HCT116 (cell line): ENCODE measurements at regions not wholly inside any gene's neighbourhood (a gene's known extent, or its start where the extent isn't known, plus 50 kb on each side); places are given as distances from the start of the nearest gene placed in this dataset.

ENCODE experiments used
- ATAC-seq: fragments of 200-7000 bp; cut with Tn5 transposase; 2 replicates; pipeline ENCODE4 v1.9.1; 2020; ENCODE audit warnings: mild to moderate bottlenecking, moderate library complexity
- BruUV-seq: library from RNA; stranded (reverse); fragments of 400-500 nt; replicated peaks from 2 replicates; lab custom pipeline; 2021; lab: Mats Ljungman, UMichigan
- CTCF ChIA-PET: fragments of 300-600 bp; sonication (Branson Sonifier 250); formaldehyde crosslinking; loops from one replicate; lab custom pipeline; 2021; ENCODE audit warnings: antibody characterized with exemption; lab: Charles Lee
- POLR2A ChIA-PET: fragments of 300-600, 350-600 bp; sonication (Branson Sonifier 250); formaldehyde crosslinking; loops from one replicate; lab custom pipeline; 2021; ENCODE audit warnings: antibody characterized with exemption; lab: Charles Lee
- RAD21 ChIA-PET, 2 experiments: fragments of 300-600 bp; sonication (Branson Sonifier 250); formaldehyde crosslinking; loops; one replicate each; lab custom pipeline; 2023; ENCODE audit warnings: low total read pairs in 2 of 2; ENCODE audit not compliant: uncharacterized antibody in 2 of 2, unreplicated experiment in 2 of 2, low non-redundant PET in 1 of 2; lab: Charles Lee
- DNase-seq: peaks from one replicate; pipeline ENCODE4 v3.0.0-alpha.2; 2010; ENCODE audit warnings: low read depth, low spot score
- H2AFZ ChIP-seq: fragments of 200-600 bp; shearing (Covaris generic), sonication (generic); 2 replicates; pipeline ENCODE4 v1.6.1; 2017; ENCODE audit warnings: low read depth, mixed run types, mixed read lengths, antibody characterized with exemption, low read length; ENCODE audit not compliant: poor library complexity, severe bottlenecking
- H3K27ac ChIP-seq: 2 replicates; pipeline ENCODE4 v1.5.1; 2012; ENCODE audit warnings: low read depth, low read length
- H3K27me3 ChIP-seq: fragments of 200-600 bp; sonication (generic); 2 replicates; pipeline ENCODE4 v1.6.1; 2016; ENCODE audit warnings: mixed run types, low read length, mixed read lengths; ENCODE audit not compliant: insufficient read depth
- H3K36me3 ChIP-seq, 2 experiments: fragments of 200-500 bp in 1 of 2; fragments of 200-600 bp in 1 of 2; sonication (Bioruptor generic) in 1 of 2; sonication (generic) in 1 of 2; 2 replicates each; pipeline versions ENCODE4 v1.5.1 to v1.6.1; 2014 to 2016; ENCODE audit warnings: low read length in 2 of 2, inconsistent platforms in 1 of 2, mixed read lengths in 1 of 2, mixed run types in 1 of 2; ENCODE audit not compliant: insufficient read depth in 2 of 2, control insufficient read depth in 1 of 2
- H3K4me1 ChIP-seq, 2 experiments: fragments of 200-600 bp in 1 of 2; sonication (generic) in 1 of 2; 2 replicates each; pipeline versions ENCODE4 v1.5.1 to v1.6.1; 2012 to 2017; ENCODE audit warnings: low read length in 2 of 2, inconsistent platforms in 1 of 2, mild to moderate bottlenecking in 1 of 2, mixed read lengths in 1 of 2, mixed run types in 1 of 2, moderate library complexity in 1 of 2; ENCODE audit not compliant: insufficient read depth in 2 of 2, control insufficient read depth in 1 of 2
- H3K4me2 ChIP-seq: fragments of 200-600 bp; sonication (generic); 2 replicates; pipeline ENCODE4 v1.6.1; 2017; ENCODE audit warnings: mixed run types, low read length, mixed read lengths
- H3K4me3 ChIP-seq, 2 experiments: fragments of 200-600 bp in 1 of 2; sonication (generic) in 1 of 2; replicated peaks in 1 of 2; 2 replicates each; pipeline ENCODE4 v1.5.1; 2011 to 2016; ENCODE audit warnings: low read length in 2 of 2, control low read depth in 1 of 2, low read depth in 1 of 2, mild to moderate bottlenecking in 1 of 2, mixed read lengths in 1 of 2, mixed run types in 1 of 2
- H3K79me2 ChIP-seq: fragments of 200-600 bp; sonication (generic); 2 replicates; pipeline ENCODE4 v1.6.1; 2017; ENCODE audit warnings: mild to moderate bottlenecking, mixed run types, low read length, moderate library complexity, mixed read lengths; ENCODE audit not compliant: insufficient read depth
- H3K9ac ChIP-seq: fragments of 200-600 bp; sonication (generic); 2 replicates; pipeline ENCODE4 v1.6.1; 2016; ENCODE audit warnings: low read length, mixed read lengths
- H3K9me2 ChIP-seq: fragments of 200-600 bp; sonication (generic), shearing (Covaris generic); 2 replicates; pipeline ENCODE4 v1.6.1; 2017; ENCODE audit warnings: mixed run types, mild to moderate bottlenecking, moderate library complexity; ENCODE audit not compliant: insufficient read depth
- H3K9me3 ChIP-seq, 2 experiments: fragments of 200-500 bp in 1 of 2; fragments of 200-600 bp in 1 of 2; sonication (Bioruptor generic) in 1 of 2; sonication (generic) in 1 of 2; 2 replicates each; pipeline ENCODE4 v1.6.1; 2014 to 2017; ENCODE audit warnings: low read length in 2 of 2, mixed read lengths in 2 of 2, inconsistent platforms in 1 of 2, low read depth in 1 of 2, mild to moderate bottlenecking in 1 of 2, mixed run types in 1 of 2, moderate library complexity in 1 of 2; ENCODE audit not compliant: control insufficient read depth in 1 of 2, insufficient read depth in 1 of 2
- H4K20me1 ChIP-seq: fragments of 200-600 bp; sonication (generic), shearing (Covaris generic); 2 replicates; pipeline ENCODE4 v1.6.1; 2017; ENCODE audit warnings: mixed run types, mild to moderate bottlenecking, moderate library complexity; ENCODE audit not compliant: insufficient read depth
- ATF3 ChIP-seq: IDR thresholded peaks from 2 replicates; pipeline ENCODE4 v1.6.1; 2012
- CBX3 ChIP-seq: IDR thresholded peaks from 2 replicates; pipeline ENCODE4 v1.6.1; 2012; ENCODE audit warnings: low read depth
- CEBPB ChIP-seq: IDR thresholded peaks from 2 replicates; pipeline ENCODE4 v1.6.1; 2012; ENCODE audit warnings: low read depth
- CTCF ChIP-seq, 3 experiments: fragments of 200-600 bp in 1 of 3; sonication (generic) in 1 of 3; IDR thresholded peaks in 2 of 3; conservative IDR thresholded peaks in 1 of 3; 2 replicates each; pipeline ENCODE4 v1.5.1; 2012 to 2017; ENCODE audit warnings: low read depth in 2 of 3, low read length in 2 of 3, antibody characterized with exemption in 1 of 3, borderline replicate concordance in 1 of 3, control low read depth in 1 of 3, mild to moderate bottlenecking in 1 of 3, mixed read lengths in 1 of 3, mixed run types in 1 of 3, moderate library complexity in 1 of 3; ENCODE audit not compliant: insufficient read depth in 1 of 3
- EGR1 ChIP-seq: IDR thresholded peaks from 2 replicates; pipeline ENCODE4 v1.6.1; 2012; ENCODE audit warnings: low read depth
- ELF1 ChIP-seq: IDR thresholded peaks from 2 replicates; pipeline ENCODE4 v1.6.1; 2012; ENCODE audit warnings: low read depth, borderline replicate concordance
- EZH2 ChIP-seq: fragments of 200-600 bp; sonication (generic); IDR thresholded peaks from 2 replicates; pipeline ENCODE4 v1.6.1; 2017; ENCODE audit warnings: antibody characterized with exemption, mixed run types
- POLR2AphosphoS5 ChIP-seq: IDR thresholded peaks from 2 replicates; pipeline ENCODE4 v1.6.1; 2011; ENCODE audit warnings: mild to moderate bottlenecking, low read depth, low read length, moderate library complexity
- RAD21 ChIP-seq: IDR thresholded peaks from 2 replicates; pipeline ENCODE4 v1.6.1; 2012; ENCODE audit warnings: low read depth, mild to moderate bottlenecking
- SIN3A ChIP-seq: IDR thresholded peaks from 2 replicates; pipeline ENCODE4 v1.6.1; 2012; ENCODE audit warnings: low read depth
- SP1 ChIP-seq: IDR thresholded peaks from 2 replicates; pipeline ENCODE4 v1.6.1; 2012; ENCODE audit warnings: low read depth
- TCF7L2 ChIP-seq: IDR thresholded peaks from 2 replicates; pipeline ENCODE4 v1.7.0; 2011; ENCODE audit warnings: borderline replicate concordance, inconsistent platforms; ENCODE audit not compliant: insufficient read depth, insufficient read length; ENCODE audit errors: extremely low read depth
- YY1 ChIP-seq: IDR thresholded peaks from 2 replicates; pipeline ENCODE4 v1.6.1; 2011; ENCODE audit warnings: low read length, low read depth, moderate library complexity, mild to moderate bottlenecking; ENCODE audit not compliant: insufficient replicate concordance; ENCODE audit errors: extremely low read depth
- ZBTB33 ChIP-seq: IDR thresholded peaks from 2 replicates; pipeline ENCODE4 v1.6.1; 2011; ENCODE audit warnings: mild to moderate bottlenecking, low read length, moderate library complexity; ENCODE audit not compliant: insufficient replicate concordance; ENCODE audit errors: extremely low read depth
- ZFX ChIP-seq: fragments of 450-650 bp; IDR thresholded peaks from 2 replicates; pipeline ENCODE4 v1.6.1; 2017
- ZNF274 ChIP-seq: fragments of 200-500 bp; sonication (Bioruptor generic); IDR thresholded peaks from 2 replicates; pipeline ENCODE4 v1.6.1; 2014; ENCODE audit warnings: mild to moderate bottlenecking, low read depth, low read length, inconsistent platforms
- intact Hi-C: fragments of 100-400 bp; cut with micrococcal nuclease; formaldehyde crosslinking; loops from 2 replicates; pipeline ENCODE4 v1.10.0; 2022
- TF ChIP-seq, protein P1 (sequence below): IDR thresholded peaks from 2 replicates; pipeline ENCODE4 v1.6.1; 2012

DNA sequence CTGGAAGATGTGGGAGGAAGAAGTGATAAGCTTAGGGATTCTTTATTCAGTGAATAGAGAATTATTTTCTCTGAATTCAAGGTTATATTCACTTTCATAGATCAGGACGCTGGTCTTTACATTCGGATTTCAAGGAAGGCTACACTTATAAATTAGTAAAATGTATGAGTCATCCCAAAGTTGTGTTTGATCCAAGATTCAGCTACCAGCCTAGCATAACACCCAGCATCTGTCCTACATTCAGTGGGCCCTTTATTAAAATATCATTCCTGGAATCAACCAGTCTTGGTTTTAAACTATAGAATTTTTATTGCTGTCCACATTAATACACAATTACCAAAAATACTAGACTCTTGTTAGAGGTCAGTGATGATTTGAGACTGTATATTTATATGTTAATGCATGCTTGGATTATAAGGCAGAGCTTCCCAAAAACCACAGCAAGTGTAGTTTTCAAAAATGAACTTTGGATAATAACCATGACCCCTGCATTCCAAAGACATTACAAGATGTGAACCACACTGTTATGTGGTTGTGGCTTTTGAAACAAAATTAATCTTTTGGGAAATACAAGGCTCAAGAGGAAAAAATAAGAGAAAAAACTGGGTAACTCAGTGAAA lies 210.7 kb upstream of the CNR1 start:
- Histone ChIP-seq H3K9me3 (no peaks in the 10 kb centered on the region), H2AFZ (no peak overlapping the region), H4K20me1 (no peaks in the 10 kb centered on the region), H3K9ac (no peak overlapping the region), H3K27ac (no peak overlapping the region), H3K4me1 (no peaks in the 10 kb centered on the region), H3K36me3 (no peaks in the 10 kb centered on the region), H3K9me2 (no peaks in the 10 kb centered on the region), H3K4me2 (no peak overlapping the region), H3K27me3 (peaks cover 50% of the 10 kb centered on the region), H3K4me3 (no peak overlapping the region), H3K79me2 (no peaks in the 10 kb centered on the region)
- ATAC-seq (no peak), DNase-seq (no peak)
- ChIA-PET POLR2A (no interaction called here), CTCF (no interaction called here), RAD21 (no interaction called here)
- BruUV-seq = no TSS peak
- intact Hi-C loops = no loop called here
- TF ChIP-seq, protein P1, sequence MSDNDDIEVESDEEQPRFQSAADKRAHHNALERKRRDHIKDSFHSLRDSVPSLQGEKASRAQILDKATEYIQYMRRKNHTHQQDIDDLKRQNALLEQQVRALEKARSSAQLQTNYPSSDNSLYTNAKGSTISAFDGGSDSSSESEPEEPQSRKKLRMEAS = no peak
- TF ChIP-seq SP1 (no peak), ZFX (no peak), ELF1 (no peak), SIN3A (no peak), ZNF274 (no peak), POLR2AphosphoS5 (no peak), TCF7L2 (no peak), YY1 (no peak), CBX3 (no peak), RAD21 (no peak), EZH2 (no peak), ATF3 (no peak), CTCF (IDR thresholded peaks at IDR 0.05 in 2 of 3, conservative IDR thresholded peaks at IDR 0.05 in 1 of 3; ENCODE audit: borderline replicate concordance in 1 of 3, insufficient read depth in 1 of 3, low read depth in 2 of 3, low read length in 2 of 3) (no peak), ZBTB33 (no peak), CEBPB (no peak), EGR1 (no peak)
